ENCODE measurements at regions not wholly inside any gene's neighbourhood (a gene's known extent, or its start where the extent isn't known, plus 50 kb on each side); places are given as distances from the start of the nearest gene placed in this dataset.

DNA sequence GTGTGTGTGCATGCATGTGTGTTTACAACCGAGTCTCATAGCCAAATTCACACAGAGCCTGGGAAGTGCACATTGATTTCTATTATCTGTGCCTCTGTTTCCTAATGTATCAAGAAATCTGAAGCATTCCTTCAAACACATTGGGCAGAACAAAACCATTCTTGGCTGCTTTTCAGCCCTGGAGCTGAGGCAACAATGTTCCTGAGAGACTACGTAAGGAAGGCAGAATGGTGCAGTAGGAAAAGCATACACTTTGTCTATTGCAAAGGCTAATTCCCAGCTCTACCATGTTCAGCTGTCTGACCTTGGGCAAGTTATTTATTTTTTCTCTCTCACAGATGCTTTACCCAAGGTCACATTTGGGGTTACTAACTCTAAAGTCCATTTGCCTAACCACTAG, 575.5 kb downstream of the SOX6 start:
- TF ChIP-seq POLR2A (IDR thresholded peaks at IDR 0.05) (no peak), POLR2AphosphoS5 (IDR thresholded peaks at IDR 0.05) (no peak), EP300 (IDR thresholded peaks at IDR 0.05; ENCODE audit: low read depth) (no peak)
- TF ChIP-seq, protein P1, sequence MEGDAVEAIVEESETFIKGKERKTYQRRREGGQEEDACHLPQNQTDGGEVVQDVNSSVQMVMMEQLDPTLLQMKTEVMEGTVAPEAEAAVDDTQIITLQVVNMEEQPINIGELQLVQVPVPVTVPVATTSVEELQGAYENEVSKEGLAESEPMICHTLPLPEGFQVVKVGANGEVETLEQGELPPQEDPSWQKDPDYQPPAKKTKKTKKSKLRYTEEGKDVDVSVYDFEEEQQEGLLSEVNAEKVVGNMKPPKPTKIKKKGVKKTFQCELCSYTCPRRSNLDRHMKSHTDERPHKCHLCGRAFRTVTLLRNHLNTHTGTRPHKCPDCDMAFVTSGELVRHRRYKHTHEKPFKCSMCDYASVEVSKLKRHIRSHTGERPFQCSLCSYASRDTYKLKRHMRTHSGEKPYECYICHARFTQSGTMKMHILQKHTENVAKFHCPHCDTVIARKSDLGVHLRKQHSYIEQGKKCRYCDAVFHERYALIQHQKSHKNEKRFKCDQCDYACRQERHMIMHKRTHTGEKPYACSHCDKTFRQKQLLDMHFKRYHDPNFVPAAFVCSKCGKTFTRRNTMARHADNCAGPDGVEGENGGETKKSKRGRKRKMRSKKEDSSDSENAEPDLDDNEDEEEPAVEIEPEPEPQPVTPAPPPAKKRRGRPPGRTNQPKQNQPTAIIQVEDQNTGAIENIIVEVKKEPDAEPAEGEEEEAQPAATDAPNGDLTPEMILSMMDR (IDR thresholded peaks at IDR 0.05), result no peak
